Nephron progenitor cell (in vitro differentiated cells): ENCODE measurements at regions not wholly inside any gene's neighbourhood (a gene's known extent, or its start where the extent isn't known, plus 50 kb on each side); places are given as distances from the start of the nearest gene placed in this dataset.

ENCODE experiments used
- DNase-seq: peaks from one replicate; pipeline ENCODE4 v3.0.0; 2021
- H3K27ac Mint-ChIP-seq: 2 replicates; pipeline ENCODE4 v1.8.0; 2021; ENCODE audit warnings: mild to moderate bottlenecking, moderate library complexity, mixed read lengths
- H3K27me3 Mint-ChIP-seq: 2 replicates; pipeline ENCODE4 v1.8.0; 2021; ENCODE audit warnings: mild to moderate bottlenecking, low read depth, mixed read lengths; ENCODE audit not compliant: poor library complexity
- H3K36me3 Mint-ChIP-seq: 2 replicates; pipeline ENCODE4 v1.8.0; 2021; ENCODE audit warnings: low read depth, mixed read lengths
- H3K4me1 Mint-ChIP-seq: 2 replicates; pipeline ENCODE4 v1.8.0; 2021; ENCODE audit warnings: mixed read lengths
- H3K4me3 Mint-ChIP-seq: 2 replicates; pipeline ENCODE4 v1.8.0; 2021; ENCODE audit warnings: mild to moderate bottlenecking, moderate library complexity, mixed read lengths
- H3K9me3 Mint-ChIP-seq: 2 replicates; pipeline ENCODE4 v1.8.0; 2021; ENCODE audit warnings: mild to moderate bottlenecking, moderate library complexity, mixed read lengths
- TF ChIP-seq, protein P1 (sequence below): fragments of 200-600 bp; sonication (generic); IDR thresholded peaks from 2 replicates; pipeline ENCODE4 v1.5.0; 2021; ENCODE audit warnings: antibody characterized with exemption

DNA sequence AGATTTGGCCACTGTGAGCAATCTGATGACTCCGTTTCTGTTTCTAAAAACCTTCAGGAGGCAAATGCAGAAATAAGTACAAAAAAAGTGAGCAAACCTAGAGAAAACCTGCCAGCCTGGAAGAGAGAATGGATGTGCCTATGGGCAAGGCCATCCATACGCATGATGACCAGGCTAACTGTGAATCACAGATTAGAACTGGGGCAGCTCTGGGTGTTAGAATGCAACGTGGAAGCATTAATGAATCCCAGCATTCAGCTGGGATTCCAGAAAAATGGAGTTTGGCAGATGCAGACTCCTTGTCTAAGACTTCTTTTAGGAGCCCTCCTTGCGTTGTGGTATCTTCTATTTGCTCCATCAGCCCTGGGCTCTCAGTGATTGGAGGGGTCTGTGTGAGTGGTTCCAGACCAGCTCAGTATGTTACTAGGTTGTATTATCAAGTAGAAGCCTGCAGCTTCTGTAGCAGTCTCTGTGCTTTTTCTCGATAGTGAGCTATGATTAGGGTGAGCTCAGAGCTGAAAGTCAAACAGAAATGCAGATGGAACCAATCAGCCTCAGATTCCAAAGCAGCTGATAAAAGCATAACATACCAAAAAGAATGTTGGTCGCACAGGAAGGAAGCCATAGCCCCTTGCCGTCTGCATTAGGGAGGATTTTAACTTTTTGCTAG, 154.0 kb downstream of the PSMG1 start:
- Mint-ChIP-seq H3K27me3 (peaks cover 15% of the 10 kb centered on the region), H3K4me3 (no peak overlapping the region), H3K36me3 (peaks cover 5% of the 10 kb centered on the region), H3K27ac (no peak overlapping the region), H3K9me3 (peaks cover 14% of the 10 kb centered on the region), H3K4me1 (peaks cover 43% of the 10 kb centered on the region)
- TF ChIP-seq, protein P1, sequence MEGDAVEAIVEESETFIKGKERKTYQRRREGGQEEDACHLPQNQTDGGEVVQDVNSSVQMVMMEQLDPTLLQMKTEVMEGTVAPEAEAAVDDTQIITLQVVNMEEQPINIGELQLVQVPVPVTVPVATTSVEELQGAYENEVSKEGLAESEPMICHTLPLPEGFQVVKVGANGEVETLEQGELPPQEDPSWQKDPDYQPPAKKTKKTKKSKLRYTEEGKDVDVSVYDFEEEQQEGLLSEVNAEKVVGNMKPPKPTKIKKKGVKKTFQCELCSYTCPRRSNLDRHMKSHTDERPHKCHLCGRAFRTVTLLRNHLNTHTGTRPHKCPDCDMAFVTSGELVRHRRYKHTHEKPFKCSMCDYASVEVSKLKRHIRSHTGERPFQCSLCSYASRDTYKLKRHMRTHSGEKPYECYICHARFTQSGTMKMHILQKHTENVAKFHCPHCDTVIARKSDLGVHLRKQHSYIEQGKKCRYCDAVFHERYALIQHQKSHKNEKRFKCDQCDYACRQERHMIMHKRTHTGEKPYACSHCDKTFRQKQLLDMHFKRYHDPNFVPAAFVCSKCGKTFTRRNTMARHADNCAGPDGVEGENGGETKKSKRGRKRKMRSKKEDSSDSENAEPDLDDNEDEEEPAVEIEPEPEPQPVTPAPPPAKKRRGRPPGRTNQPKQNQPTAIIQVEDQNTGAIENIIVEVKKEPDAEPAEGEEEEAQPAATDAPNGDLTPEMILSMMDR: no peak
- no peak for DNase-seq

DNA sequence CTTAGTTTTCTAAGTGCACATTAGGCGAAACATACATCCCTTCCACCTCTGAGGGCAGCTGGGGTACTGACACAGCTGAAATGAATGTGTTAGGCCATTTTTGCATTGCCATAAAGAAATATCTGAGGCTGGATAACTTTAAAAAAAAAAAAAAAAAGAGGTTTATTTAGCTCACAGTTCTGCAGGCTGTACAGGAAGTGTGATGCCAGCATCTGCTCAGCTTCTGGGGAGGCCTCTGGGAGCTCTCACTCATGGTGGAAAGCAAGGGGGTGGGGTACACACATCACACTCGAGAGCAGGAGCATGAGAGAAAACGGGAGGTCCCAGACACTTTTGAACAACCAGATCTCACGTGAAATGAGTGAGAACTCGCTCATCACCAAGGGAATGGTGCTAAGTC, 158.1 kb downstream of the PSMG1 start:
- H3K27ac Mint-ChIP-seq: no peak overlapping the region
- H3K4me3 Mint-ChIP-seq: no peak overlapping the region
- TF ChIP-seq, protein P1: no peak
- H3K36me3 Mint-ChIP-seq: peaks cover 5% of the 10 kb centered on the region
- DNase-seq: no peak
- peaks cover 47% of the 10 kb centered on the region for H3K4me1 Mint-ChIP-seq
- peaks cover 15% of the 10 kb centered on the region for H3K9me3 Mint-ChIP-seq
- H3K27me3 Mint-ChIP-seq: peaks cover 8% of the 10 kb centered on the region

DNA sequence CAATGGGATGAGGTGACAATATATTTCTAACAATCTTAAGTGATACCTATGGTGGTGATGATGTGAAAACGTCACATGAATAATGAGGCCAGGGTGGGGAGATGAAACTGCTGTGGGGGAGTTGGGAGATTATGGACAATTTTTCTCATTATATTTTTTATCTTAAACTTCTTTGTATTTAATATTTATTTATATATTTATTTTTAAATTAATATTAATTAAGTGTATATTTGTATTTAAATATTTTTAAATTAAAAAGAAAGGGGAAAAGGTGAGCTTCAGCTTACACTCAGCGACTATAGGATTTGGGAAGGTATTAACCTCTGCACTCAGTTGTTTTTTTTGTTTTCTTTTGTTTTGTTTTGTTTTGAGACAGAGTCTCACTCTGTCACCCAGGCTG, 158.7 kb downstream of the PSMG1 start:
- peaks cover 8% of the 10 kb centered on the region for H3K27me3 Mint-ChIP-seq

DNA sequence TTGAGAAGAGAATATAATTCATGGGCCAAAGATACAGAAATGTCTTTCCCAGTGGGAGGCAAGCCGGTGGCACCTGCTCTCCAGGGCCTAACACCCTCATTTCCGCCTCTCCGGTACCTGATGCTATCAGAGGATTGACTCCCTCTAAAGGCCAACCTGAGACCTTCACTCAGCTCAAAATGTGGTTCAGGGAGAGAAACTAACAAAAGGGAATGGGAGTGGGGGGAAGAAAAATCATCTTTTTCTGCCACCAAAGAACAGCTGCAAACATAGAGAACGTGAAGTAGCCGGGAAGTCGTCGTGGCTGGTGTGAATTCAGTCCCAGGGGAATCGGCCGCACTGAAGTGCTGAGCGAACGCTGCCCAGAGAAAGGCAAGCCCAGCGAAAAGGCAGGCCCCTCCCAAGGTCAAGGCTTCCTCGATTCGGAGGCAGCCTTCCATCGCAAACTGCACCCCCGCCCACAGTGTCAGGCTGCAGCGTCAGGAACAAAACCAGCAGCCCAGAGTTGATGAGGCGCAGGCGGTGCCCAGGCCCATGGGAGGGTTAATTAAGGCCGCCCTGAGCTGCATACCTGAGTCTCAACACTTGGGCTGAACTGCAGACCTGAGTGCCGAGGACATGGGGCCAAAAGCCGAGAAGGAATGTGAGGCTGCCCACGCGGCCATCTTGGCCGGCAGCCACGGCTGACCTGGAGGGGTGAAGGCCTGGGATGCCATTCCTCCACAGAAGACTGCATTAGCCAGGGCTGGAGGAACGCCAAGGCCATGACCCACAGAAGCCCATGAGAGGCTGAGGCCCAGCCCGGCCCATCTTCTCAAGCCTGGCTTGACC, 160.2 kb downstream of the PSMG1 start:
- peak; percentile 35 for DNase-seq
- Mint-ChIP-seq H3K27me3 (peaks cover 8% of the 10 kb centered on the region), H3K27ac (peak overlapping the region; percentile 28), H3K4me3 (peak overlapping the region; percentile 22), H3K9me3 (peaks cover 15% of the 10 kb centered on the region), H3K36me3 (peaks cover 5% of the 10 kb centered on the region), H3K4me1 (peaks cover 49% of the 10 kb centered on the region)
- TF ChIP-seq, protein P1: peak; percentile 17

More for the DNA sequence above, 158.7 kb downstream of the PSMG1 start:
- Mint-ChIP-seq H3K9me3 (peaks cover 15% of the 10 kb centered on the region), H3K4me1 (peaks cover 49% of the 10 kb centered on the region), H3K36me3 (peaks cover 5% of the 10 kb centered on the region), H3K4me3 (no peak overlapping the region), H3K27ac (no peak overlapping the region)
- no peak for DNase-seq
- TF ChIP-seq, protein P1: no peak

DNA sequence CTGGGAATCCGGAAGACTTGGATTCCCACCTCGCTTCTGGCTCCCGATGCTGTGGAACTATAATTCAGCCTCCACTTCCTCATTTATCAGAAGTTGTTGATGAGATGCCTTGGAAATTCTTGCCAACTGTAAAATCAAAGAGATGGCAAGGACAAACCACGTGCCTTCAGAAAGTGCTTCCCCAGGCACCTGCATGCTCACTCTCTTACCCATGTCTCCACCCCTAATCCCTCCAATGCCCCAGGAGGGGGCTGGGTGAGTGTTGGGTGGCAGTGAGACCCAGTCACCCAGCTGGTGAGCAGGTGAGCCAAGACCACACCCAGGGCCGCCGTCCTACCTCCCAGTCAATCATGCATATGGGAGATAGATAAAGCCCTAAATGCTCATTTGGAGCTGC, 160.8 kb downstream of the PSMG1 start:
- Mint-ChIP-seq H3K27ac (no peak overlapping the region), H3K4me1 (peaks cover 51% of the 10 kb centered on the region), H3K36me3 (peaks cover 5% of the 10 kb centered on the region), H3K9me3 (peaks cover 10% of the 10 kb centered on the region), H3K27me3 (peaks cover 4% of the 10 kb centered on the region), H3K4me3 (no peak overlapping the region)
- DNase-seq: no peak
- TF ChIP-seq, protein P1: no peak
